ENCODE measurements at regions not wholly inside any gene's neighbourhood (a gene's known extent, or its start where the extent isn't known, plus 50 kb on each side); places are given as distances from the start of the nearest gene placed in this dataset.

GRCh38 chr5:82375488-82376244, 97.5 kb upstream of the RPS23 start:
- TF ChIP-seq CTCF (IDR thresholded peaks at IDR 0.05) (no peak), EP300 (IDR thresholded peaks at IDR 0.05; ENCODE audit: low read depth) (no peak), POLR2A (IDR thresholded peaks at IDR 0.05) (no peak), POLR2AphosphoS5 (IDR thresholded peaks at IDR 0.05) (no peak)

All from transverse colon (tissue), 4 donors.